GM12864 (cell line): ENCODE measurements at regions not wholly inside any gene's neighbourhood (a gene's known extent, or its start where the extent isn't known, plus 50 kb on each side); places are given as distances from the start of the nearest gene placed in this dataset.

Experiments used
- DNase-seq: peaks from one replicate; pipeline ENCODE4 v3.0.0-alpha.2; 2011; ENCODE audit warnings: low read depth
- H3K4me3 ChIP-seq: 2 replicates; pipeline ENCODE4 v1.5.1; 2011; ENCODE audit warnings: mild to moderate bottlenecking, low read depth, low read length, control low read depth
- TF ChIP-seq, protein P1 (sequence below): IDR thresholded peaks from 2 replicates; pipeline ENCODE4 v1.5.1; 2011; ENCODE audit warnings: low read depth, mild to moderate bottlenecking, moderate library complexity, low read length, control low read depth, inconsistent platforms; ENCODE audit errors: missing control alignments

GRCh38 chr16:87240211-87241136, 76.7 kb downstream of the C16orf95 start:
- no peak for DNase-seq
- TF ChIP-seq, protein P1, sequence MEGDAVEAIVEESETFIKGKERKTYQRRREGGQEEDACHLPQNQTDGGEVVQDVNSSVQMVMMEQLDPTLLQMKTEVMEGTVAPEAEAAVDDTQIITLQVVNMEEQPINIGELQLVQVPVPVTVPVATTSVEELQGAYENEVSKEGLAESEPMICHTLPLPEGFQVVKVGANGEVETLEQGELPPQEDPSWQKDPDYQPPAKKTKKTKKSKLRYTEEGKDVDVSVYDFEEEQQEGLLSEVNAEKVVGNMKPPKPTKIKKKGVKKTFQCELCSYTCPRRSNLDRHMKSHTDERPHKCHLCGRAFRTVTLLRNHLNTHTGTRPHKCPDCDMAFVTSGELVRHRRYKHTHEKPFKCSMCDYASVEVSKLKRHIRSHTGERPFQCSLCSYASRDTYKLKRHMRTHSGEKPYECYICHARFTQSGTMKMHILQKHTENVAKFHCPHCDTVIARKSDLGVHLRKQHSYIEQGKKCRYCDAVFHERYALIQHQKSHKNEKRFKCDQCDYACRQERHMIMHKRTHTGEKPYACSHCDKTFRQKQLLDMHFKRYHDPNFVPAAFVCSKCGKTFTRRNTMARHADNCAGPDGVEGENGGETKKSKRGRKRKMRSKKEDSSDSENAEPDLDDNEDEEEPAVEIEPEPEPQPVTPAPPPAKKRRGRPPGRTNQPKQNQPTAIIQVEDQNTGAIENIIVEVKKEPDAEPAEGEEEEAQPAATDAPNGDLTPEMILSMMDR: no peak
- no peak overlapping the region for H3K4me3 ChIP-seq

- H3K4me3 ChIP-seq: no peak overlapping the region
- DNase-seq: no peak
- TF ChIP-seq, protein P1: no peak
These were observed 75.9 kb downstream of the C16orf95 start for GRCh38 chr16:87241137-87241771.

DNA sequence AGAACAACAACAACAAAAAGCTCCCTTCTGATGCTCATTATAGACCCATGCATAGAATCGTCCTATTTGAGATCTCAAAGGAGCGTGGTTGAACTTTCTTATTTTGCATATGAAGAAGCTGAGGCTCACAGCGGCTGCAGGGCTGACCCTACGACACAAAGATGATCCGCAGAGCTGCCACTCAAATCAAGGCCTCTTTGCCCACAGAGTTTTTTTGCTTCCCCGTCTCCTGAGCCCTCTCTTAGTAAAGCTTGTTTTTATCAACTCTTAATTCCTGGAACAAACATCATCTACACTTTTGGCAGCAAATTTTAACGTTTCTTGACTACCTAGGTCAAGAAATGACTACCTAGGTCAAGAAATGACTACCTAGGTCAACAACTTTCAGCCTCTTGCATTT, 73.7 kb downstream of the C16orf95 start:
- DNase-seq: no peak
- no peak overlapping the region for H3K4me3 ChIP-seq
- TF ChIP-seq, protein P1: no peak

DNA sequence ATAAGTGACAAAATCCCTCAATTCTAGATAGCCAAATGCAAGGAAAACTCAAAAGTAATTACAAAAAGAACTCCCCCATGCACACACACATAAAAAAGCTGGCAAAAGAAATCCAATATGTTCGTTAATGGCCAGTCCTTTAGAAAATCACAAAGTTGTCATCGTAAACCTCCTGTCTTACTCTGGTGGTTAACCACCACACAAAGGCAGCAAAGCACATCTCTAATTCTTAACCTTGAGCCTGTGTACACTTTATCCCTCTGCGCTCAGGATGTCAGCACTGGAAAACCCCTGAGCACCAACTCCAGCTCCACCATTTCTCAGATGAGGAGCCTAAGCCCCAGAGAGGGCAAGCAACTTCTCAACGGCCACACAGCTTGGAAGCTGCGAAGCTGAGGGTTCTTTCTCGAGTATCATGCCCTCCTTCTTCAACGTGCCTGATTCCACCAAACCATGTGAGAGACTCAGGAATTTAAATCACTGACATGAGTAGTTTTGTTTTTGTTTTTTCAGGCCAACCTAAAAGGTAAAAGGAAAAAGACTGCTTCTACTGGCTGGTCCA, 72.5 kb downstream of the C16orf95 start:
- DNase-seq: no peak
- no peak overlapping the region for H3K4me3 ChIP-seq
- TF ChIP-seq, protein P1: no peak

GRCh38 chr16:87245511-87245910, 71.7 kb downstream of the C16orf95 start:
- TF ChIP-seq, protein P1: no peak
- H3K4me3 ChIP-seq: no peak overlapping the region
- DNase-seq: no peak

GRCh38 chr16:87246269-87247065, 70.7 kb downstream of the C16orf95 start:
- no peak for DNase-seq
- TF ChIP-seq, protein P1: no peak
- H3K4me3 ChIP-seq: no peak overlapping the region
